GM12878 (cell line): ENCODE measurements at regions not wholly inside any gene's neighbourhood (a gene's known extent, or its start where the extent isn't known, plus 50 kb on each side); places are given as distances from the start of the nearest gene placed in this dataset.

Source experiments
- ATAC-seq: fragments of 200-7000 bp; cut with Tn5 transposase; 3 replicates; pipeline ENCODE4 v1.9.1; 2020; ENCODE audit warnings: mild to moderate bottlenecking, moderate library complexity
- BruUV-seq: library from RNA; stranded (reverse); fragments of 400-500 nt; replicated peaks from 2 replicates; lab custom pipeline; 2021; lab: Mats Ljungman, UMichigan
- CTCF ChIA-PET: fragments of 300-600 bp; sonication (Branson Sonifier 250); formaldehyde crosslinking; extraction: SDS; loops from one replicate; lab custom pipeline; 2021; ENCODE audit warnings: inconsistent platforms; lab: Yijun Ruan, JAX
- POLR2A ChIA-PET: fragments of 350-600 bp; formaldehyde crosslinking; extraction: SDS; loops from one replicate; lab custom pipeline; 2021; ENCODE audit warnings: inconsistent platforms; lab: Charles Lee
- RAD21 ChIA-PET: fragments of 300-600 bp; sonication (Branson Sonifier 250); formaldehyde crosslinking; loops from one replicate; lab custom pipeline; 2023; ENCODE audit warnings: antibody characterized with exemption; ENCODE audit not compliant: unreplicated experiment; lab: Charles Lee
- SMC1A ChIA-PET: fragments of 300-600 bp; sonication (Branson Sonifier 250); formaldehyde crosslinking; loops from one replicate; lab custom pipeline; 2023; ENCODE audit not compliant: unreplicated experiment, uncharacterized antibody; lab: Charles Lee
- DNase-seq: peaks from one replicate; pipeline ENCODE4 v3.0.0-alpha.2; 2011; ENCODE audit warnings: low read depth, low spot score
- FAIRE-seq: peaks from 3 replicates; lab custom pipeline; 2011; peaks lifted over from hg19 to GRCh38; lab: Jason Lieb, UNC
- H2AFZ ChIP-seq: 2 replicates; pipeline ENCODE4 v1.6.0; 2011; ENCODE audit warnings: low read depth, low read length, control low read depth; ENCODE audit not compliant: control insufficient read depth
- H3K27ac ChIP-seq: 2 replicates; pipeline ENCODE4 v1.5.1; 2011; ENCODE audit warnings: control low read depth; ENCODE audit not compliant: control insufficient read depth, insufficient read depth
- H3K27me3 ChIP-seq, 2 experiments: replicated peaks in 1 of 2; 2 replicates each; pipeline versions ENCODE4 v1.6.0 to v1.6.1; 2011; ENCODE audit warnings: low read length in 1 of 2; ENCODE audit not compliant: control insufficient read depth in 2 of 2, insufficient read depth in 2 of 2
- H3K36me3 ChIP-seq, 2 experiments: 2 replicates each; pipeline ENCODE4 v1.5.1; 2011; ENCODE audit warnings: low read length in 1 of 2; ENCODE audit not compliant: control insufficient read depth in 2 of 2, insufficient read depth in 2 of 2
- H3K4me1 ChIP-seq: 2 replicates; pipeline ENCODE4 v1.6.1; 2011; ENCODE audit warnings: mild to moderate bottlenecking, low read length, moderate library complexity, mixed read lengths; ENCODE audit not compliant: control insufficient read depth, insufficient read depth
- H3K4me2 ChIP-seq: 2 replicates; pipeline ENCODE4 v1.6.0; 2011; ENCODE audit warnings: control low read depth; ENCODE audit not compliant: control insufficient read depth, insufficient read depth
- H3K4me3 ChIP-seq: fragments of 200-600 bp; sonication (generic); 2 replicates; pipeline ENCODE4 v1.5.1; 2016
- H3K79me2 ChIP-seq: 2 replicates; pipeline ENCODE4 v1.6.0; 2011; ENCODE audit warnings: low read length; ENCODE audit not compliant: control insufficient read depth, insufficient read depth
- H3K9ac ChIP-seq: 2 replicates; pipeline ENCODE4 v1.8.0; 2011; ENCODE audit warnings: low read length, control low read depth, mixed read lengths; ENCODE audit not compliant: control insufficient read depth, insufficient read depth
- H3K9me3 ChIP-seq: replicated peaks from 3 replicates; pipeline ENCODE4 v1.5.1; 2011; ENCODE audit warnings: mild to moderate bottlenecking, low read length; ENCODE audit not compliant: control insufficient read depth, insufficient read depth
- H4K20me1 ChIP-seq: 2 replicates; pipeline ENCODE4 v1.6.0; 2011; ENCODE audit not compliant: control insufficient read depth, insufficient read depth
- EGR1 ChIP-seq, 2 experiments: IDR thresholded peaks; 1 replicate in 1 of 2; 2 replicates in 1 of 2; pipeline ENCODE4 v1.6.1; 2011 to 2012; ENCODE audit warnings: low read depth in 2 of 2, low read length in 2 of 2, borderline replicate concordance in 1 of 2, mild to moderate bottlenecking in 1 of 2, moderate library complexity in 1 of 2
- GABPA ChIP-seq: IDR thresholded peaks from 2 replicates; pipeline ENCODE4 v1.6.1; 2014; ENCODE audit warnings: antibody characterized with exemption, low read depth, mild to moderate bottlenecking, inconsistent platforms
- MEF2A ChIP-seq: IDR thresholded peaks from 2 replicates; pipeline ENCODE4 v1.6.1; 2011; ENCODE audit warnings: low read depth, mild to moderate bottlenecking, low read length, moderate library complexity; ENCODE audit not compliant: insufficient read depth
- RAD51 ChIP-seq: fragments of 450-650 bp; IDR thresholded peaks from 2 replicates; pipeline ENCODE4 v1.6.1; 2016; ENCODE audit warnings: moderate library complexity, mild to moderate bottlenecking, inconsistent platforms
- SRF ChIP-seq, 2 experiments: IDR thresholded peaks; 2 replicates each; pipeline ENCODE4 v1.6.1; 2011; ENCODE audit warnings: low read depth in 2 of 2, low read length in 2 of 2, mild to moderate bottlenecking in 1 of 2, moderate library complexity in 1 of 2
- ZBTB33 ChIP-seq: fragments of 450-650 bp; IDR thresholded peaks from 2 replicates; pipeline ENCODE4 v1.6.1; 2017; ENCODE audit warnings: mild to moderate bottlenecking
- WGBS: methylation state at CpG from one replicate; pipeline ENCODE4 v1.1.6; 2016; ENCODE audit warnings: low lambda C conversion rate; ENCODE audit not compliant: insufficient replicate concordance, insufficient coverage; ENCODE audit errors: missing lambda C conversion rate; 5-methylcytosine and 5-hydroxymethylcytosine counted together
- in situ Hi-C: fragments of 300-500 bp; cut with MboI; formaldehyde crosslinking; loops from 9 replicates; pipeline ENCODE4 v1.14.3; 2018; ENCODE audit warnings: mixed read lengths
- intact Hi-C: fragments of 100-400 bp; cut with micrococcal nuclease; formaldehyde crosslinking; loops from one replicate; pipeline ENCODE4 v1.14.2; 2022; ENCODE audit not compliant: unreplicated experiment

DNA sequence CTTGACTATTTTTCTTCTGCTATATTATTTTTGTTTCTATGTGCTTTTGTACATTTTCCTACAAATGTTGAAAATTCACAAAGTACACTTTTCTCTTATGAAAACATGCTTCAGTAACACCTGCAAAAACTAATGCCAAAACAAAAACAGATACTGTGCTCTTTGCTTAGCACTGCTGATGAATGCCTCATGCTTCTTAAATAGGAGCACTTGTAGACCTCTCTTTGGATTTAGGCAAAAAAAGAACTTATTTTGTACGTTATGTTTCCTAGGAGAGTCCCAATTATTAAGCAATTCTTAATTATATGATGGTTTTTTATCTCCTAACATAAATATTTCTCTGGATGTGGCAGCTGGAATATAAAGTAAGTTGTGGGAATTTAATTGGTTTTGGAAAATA, 285.0 kb upstream of the ARSJ start:
- ATAC-seq (no peak), FAIRE-seq (no peak), DNase-seq (no peak)
- ChIA-PET POLR2A (no interaction called here), RAD21 (interaction anchor here (0.7 kb wide), 1 partner anchor 10 kb away, joined by 3 read pairs; no protein-coding TSS in a partner anchor), CTCF (no interaction called here), SMC1A (no interaction called here)
- Histone ChIP-seq H3K27me3 (no peaks in the 10 kb centered on the region; a peak in 1 of 4 replicates), H3K36me3 (no peaks in the 10 kb centered on the region), H3K4me3 (no peak overlapping the region), H3K4me1 (no peaks in the 10 kb centered on the region), H3K9ac (no peak overlapping the region), H3K27ac (no peak overlapping the region), H3K79me2 (no peaks in the 10 kb centered on the region), H3K4me2 (no peak overlapping the region), H2AFZ (no peak overlapping the region), H4K20me1 (no peaks in the 10 kb centered on the region), H3K9me3 (no peaks in the 10 kb centered on the region)
- 0% methylated on average over 1 of the region's 1 CpG for WGBS
- no peak for TF ChIP-seq ZBTB33
- no peak for TF ChIP-seq SRF (IDR thresholded peaks at IDR 0.05; ENCODE audit: low read depth in 2 of 2, low read length in 2 of 2)
- TF ChIP-seq EGR1 (IDR thresholded peaks at IDR 0.05; ENCODE audit: borderline replicate concordance in 1 of 2, low read depth in 2 of 2, low read length in 2 of 2) = no peak
- TF ChIP-seq RAD51 = no peak
- no peak for TF ChIP-seq MEF2A
- no peak for TF ChIP-seq GABPA
- in situ Hi-C loops = no loop called here
- intact Hi-C loops = no loop called here
- BruUV-seq = no TSS peak
